ENCODE measurements at regions not wholly inside any gene's neighbourhood (a gene's known extent, or its start where the extent isn't known, plus 50 kb on each side); places are given as distances from the start of the nearest gene placed in this dataset.

- no peak for DNase-seq
These were observed 75.8 kb upstream of the SOD3 start for GRCh38 chr4:24719615-24720014.

DNA sequence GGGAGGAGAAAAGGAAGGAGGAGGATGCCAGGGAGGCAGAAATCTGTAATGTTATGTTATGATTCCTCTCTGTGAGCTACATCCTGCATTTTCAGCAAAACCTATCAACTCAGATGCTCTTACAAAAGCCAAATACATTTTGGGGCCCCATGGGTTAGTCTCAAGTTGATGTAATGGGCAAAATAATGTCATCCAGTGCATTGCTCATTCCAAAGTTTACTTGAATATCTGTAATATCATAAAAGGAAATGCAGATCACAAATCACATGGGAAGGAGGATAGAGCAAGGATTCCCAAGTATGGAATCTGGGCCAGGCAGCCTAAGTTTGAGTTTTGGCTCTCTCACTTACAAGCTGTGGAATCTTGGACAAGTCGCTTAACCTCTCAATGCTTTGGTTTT lies 74.9 kb upstream of the SOD3 start:
- no peak for DNase-seq

- no peak for DNase-seq
These were observed 74.4 kb upstream of the SOD3 start for GRCh38 chr4:24720979-24721378.

- DNase-seq = no peak
These were observed 73.3 kb upstream of the SOD3 start for GRCh38 chr4:24722026-24722568.

- DNase-seq = peak; percentile 36
These were observed 67.8 kb upstream of the SOD3 start for GRCh38 chr4:24727390-24728224.

- no peak for DNase-seq
These were observed 66.1 kb upstream of the SOD3 start for GRCh38 chr4:24729119-24729730.

- DNase-seq = no peak
These were observed 64.9 kb upstream of the SOD3 start for GRCh38 chr4:24730256-24731001.

DNA sequence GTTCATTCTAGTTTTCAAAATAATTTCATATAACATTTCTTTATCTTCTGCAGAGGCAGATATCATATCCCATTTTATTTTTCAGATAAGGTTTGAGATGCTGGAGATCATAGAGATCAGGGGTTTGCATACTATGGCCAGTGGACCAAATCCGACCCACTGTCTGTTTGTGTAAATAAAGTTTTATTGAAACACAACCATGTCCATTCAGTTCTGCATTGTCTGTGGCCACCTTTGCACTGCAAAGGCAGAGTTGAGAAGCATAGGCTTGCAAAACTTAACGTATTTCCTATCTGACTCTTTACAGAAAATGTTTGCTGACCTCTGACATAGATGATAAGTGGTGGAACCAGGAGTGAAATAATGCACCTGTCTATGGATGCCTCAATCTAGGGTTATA lies 63.9 kb upstream of the SOD3 start:
- DNase-seq = no peak

GRCh38 chr4:24734511-24734910 lies 60.9 kb upstream of the SOD3 start:
- no peak for DNase-seq

DNA sequence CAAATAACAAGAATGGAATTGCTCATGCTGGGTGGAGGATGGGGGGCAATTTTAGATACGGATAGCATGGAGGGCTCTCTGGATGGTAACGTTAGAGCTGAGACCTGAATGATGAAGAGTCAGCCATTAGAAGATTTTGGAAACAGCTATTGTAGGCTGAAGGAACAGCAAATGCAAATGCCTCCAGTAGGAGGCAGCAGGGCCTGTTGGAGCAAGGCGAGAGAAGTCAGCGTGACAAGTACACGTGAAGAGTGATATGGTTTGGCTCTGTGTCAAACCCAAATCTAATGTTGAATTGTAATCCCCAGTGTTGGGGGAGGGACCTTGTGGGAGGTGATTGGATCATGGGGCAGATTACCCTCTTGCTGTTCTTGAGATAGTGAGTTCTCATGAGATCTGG lies 59.3 kb upstream of the SOD3 start:
- DNase-seq = no peak

DNA sequence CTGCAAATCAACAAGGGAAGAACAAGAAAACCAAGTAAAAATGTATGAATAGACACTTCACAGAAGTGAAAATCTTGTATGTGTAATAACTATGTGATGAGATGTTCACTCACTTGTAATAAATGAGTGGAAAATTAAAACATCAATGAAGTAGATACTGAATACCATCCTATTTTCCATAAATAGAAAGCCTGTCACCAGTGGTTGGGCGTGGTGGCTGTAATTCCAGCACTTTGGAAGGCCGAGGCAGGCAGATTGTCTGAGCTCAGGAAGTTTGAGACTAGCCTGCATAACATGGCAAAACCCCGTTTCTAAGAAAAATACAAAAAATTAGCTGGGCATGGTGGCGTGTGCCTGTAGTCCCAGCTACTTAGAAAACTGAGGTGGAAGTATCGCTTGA lies 53.5 kb upstream of the SOD3 start:
- no peak for DNase-seq

DNA sequence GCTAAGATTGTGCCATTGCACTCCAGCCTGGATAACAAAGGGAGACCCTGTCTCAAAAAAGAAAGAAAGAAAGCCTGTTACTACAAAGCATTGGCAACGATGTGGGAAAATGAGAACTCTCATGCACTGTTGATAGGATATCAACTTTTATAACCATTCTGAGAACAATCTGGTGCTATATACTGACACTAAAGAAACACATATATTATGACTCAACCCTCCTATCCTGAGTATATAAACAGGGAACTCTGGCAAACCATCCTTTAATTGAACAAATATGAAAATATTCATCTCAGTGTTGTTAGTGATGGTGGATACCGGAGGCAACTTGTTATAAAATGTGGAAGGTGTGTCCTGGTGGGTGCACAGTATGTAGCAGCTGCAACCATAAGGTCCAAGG lies 53.0 kb upstream of the SOD3 start:
- DNase-seq = no peak

GRCh38 chr4:24742773-24743172 lies 52.6 kb upstream of the SOD3 start:
- no peak for DNase-seq

GRCh38 chr4:24743206-24743605 lies 52.2 kb upstream of the SOD3 start:
- DNase-seq = no peak

- DNase-seq = peak; percentile 21
These were observed 51.4 kb upstream of the SOD3 start for GRCh38 chr4:24743927-24744326.

DNA sequence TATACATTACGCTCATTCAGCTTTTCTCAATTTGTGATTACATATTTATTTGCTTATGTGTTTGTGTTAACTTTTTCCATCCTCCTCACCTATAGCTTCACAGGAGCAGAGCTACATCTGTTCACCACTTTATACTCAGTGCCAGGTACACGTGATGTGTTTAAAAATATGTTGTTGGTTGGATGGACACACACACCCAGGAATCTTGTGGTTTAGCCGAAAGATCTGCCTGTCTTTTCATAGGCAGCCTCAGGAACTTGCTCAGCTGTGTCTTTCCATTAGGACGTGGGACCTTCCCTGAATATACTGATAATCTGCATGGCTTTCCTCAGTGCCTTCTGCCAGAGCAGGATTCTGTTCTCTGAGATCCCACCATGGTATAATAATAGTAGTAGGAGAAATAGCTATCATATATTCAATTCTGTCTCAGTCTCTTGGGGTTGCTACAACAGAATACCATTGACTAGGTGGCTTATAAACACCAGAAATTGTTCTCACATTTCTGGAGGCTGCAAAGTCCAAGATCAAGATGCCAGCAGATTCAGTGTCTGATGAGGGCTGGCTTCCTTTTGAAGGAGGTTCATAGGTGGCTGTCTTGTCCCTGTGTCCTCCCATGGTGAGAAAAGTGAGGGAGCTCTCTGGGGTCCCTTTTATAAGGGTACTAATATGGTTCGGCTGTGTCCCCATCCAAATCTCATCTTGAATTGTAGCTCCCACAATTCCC lies 50.0 kb upstream of the SOD3 start:
- DNase-seq = no peak
